22Rv1 (cell line): ENCODE measurements at regions not wholly inside any gene's neighbourhood (a gene's known extent, or its start where the extent isn't known, plus 50 kb on each side); places are given as distances from the start of the nearest gene placed in this dataset.

Source experiments
- H3K27ac ChIP-seq: fragments of 450-650 bp; 2 replicates; pipeline ENCODE4 v1.5.1; 2017
- ZFX ChIP-seq: fragments of 450-650 bp; IDR thresholded peaks from 2 replicates; pipeline ENCODE4 v1.6.1; 2017; ENCODE audit warnings: antibody characterized with exemption, borderline replicate concordance
- TF ChIP-seq, protein P1 (sequence below): fragments of 450-650 bp; IDR thresholded peaks from 2 replicates; pipeline ENCODE4 v1.5.1; 2017; ENCODE audit warnings: mild to moderate bottlenecking

DNA sequence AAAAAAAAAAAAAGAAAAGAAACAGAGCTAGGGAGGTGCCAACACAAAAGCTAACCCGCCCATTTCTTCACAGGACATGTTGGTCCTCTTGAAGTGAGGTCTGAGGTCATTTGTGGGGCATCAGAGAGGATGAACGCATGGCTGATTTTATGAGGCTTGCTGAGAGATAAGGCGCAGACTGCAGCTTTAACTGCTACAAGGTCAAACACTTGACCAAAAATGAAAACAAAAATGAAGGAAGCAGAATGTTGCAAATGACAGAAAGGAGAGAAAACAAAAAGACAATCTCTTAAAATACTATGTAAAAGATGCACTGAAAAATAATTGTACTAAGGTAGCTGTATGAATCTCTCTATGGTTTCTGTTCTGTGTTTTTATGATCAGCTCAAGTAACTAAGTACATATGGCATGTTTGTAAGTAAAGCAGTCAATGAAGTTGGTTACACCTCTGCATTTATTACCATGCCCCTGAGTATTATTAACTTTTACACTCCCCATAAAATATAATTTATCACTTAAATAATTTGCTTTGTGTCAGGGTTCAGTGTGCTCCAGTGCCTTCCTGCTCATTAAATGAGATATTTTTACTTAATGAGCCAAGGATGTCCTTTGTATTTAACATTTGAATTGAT, 249.1 kb upstream of the NR5A2 start:
- H3K27ac ChIP-seq: no peak overlapping the region
- TF ChIP-seq, protein P1, sequence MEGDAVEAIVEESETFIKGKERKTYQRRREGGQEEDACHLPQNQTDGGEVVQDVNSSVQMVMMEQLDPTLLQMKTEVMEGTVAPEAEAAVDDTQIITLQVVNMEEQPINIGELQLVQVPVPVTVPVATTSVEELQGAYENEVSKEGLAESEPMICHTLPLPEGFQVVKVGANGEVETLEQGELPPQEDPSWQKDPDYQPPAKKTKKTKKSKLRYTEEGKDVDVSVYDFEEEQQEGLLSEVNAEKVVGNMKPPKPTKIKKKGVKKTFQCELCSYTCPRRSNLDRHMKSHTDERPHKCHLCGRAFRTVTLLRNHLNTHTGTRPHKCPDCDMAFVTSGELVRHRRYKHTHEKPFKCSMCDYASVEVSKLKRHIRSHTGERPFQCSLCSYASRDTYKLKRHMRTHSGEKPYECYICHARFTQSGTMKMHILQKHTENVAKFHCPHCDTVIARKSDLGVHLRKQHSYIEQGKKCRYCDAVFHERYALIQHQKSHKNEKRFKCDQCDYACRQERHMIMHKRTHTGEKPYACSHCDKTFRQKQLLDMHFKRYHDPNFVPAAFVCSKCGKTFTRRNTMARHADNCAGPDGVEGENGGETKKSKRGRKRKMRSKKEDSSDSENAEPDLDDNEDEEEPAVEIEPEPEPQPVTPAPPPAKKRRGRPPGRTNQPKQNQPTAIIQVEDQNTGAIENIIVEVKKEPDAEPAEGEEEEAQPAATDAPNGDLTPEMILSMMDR: no peak
- no peak for TF ChIP-seq ZFX

DNA sequence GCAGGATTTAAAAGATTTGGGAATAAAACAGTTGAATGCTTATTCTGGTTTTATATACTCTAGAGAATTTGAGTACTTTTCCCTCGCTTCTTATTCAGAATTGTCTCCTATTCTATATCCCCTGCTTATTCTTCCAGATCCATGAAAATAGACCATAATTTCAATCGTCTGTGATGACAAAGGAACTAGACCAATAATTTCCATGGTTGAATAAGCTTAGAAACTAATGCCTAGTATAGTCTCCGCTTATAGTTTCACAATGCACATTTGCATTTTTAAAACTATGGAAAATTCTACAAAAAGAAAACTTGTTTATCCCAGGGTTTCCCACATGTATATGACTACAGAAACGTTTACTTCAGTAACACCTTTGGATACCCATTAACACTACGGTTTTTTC, 247.4 kb upstream of the NR5A2 start:
- TF ChIP-seq, protein P1: no peak
- no peak for TF ChIP-seq ZFX

DNA sequence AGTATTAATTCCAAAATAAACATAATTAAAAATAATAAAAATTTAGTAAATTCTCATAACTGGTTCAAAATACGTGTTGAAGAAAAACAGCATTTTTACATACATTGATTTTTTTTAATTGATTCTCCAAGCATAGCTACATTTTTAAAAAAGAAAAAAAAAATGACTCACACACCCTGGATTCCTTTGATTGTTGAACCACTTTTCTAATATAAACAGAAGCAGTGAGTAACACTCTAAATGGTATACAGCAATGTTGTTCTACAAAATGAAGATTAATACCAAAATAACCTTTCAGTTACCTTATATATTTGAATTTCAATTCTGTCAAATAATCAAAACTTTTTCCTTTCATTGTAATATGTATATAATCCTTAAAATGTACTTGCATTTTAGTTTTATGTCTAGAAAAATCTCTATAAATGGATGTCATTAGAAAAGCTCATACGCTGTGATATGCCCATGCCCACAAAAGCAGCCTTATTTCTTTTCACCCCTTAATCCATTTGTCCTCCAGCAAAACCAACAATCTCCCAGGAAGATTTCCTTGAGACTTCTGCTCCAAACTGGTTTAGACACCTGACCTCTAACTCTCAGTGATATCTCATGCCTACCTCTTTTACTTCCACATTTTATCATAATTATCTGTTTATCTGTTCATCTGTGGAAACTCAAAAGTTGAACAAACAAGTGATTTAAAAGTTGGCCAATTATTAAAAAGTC, 246.4 kb upstream of the NR5A2 start:
- H3K27ac ChIP-seq: no peak overlapping the region
- TF ChIP-seq ZFX: no peak
- TF ChIP-seq, protein P1: no peak

More for the DNA sequence above, 247.4 kb upstream of the NR5A2 start:
- no peak overlapping the region for H3K27ac ChIP-seq

DNA sequence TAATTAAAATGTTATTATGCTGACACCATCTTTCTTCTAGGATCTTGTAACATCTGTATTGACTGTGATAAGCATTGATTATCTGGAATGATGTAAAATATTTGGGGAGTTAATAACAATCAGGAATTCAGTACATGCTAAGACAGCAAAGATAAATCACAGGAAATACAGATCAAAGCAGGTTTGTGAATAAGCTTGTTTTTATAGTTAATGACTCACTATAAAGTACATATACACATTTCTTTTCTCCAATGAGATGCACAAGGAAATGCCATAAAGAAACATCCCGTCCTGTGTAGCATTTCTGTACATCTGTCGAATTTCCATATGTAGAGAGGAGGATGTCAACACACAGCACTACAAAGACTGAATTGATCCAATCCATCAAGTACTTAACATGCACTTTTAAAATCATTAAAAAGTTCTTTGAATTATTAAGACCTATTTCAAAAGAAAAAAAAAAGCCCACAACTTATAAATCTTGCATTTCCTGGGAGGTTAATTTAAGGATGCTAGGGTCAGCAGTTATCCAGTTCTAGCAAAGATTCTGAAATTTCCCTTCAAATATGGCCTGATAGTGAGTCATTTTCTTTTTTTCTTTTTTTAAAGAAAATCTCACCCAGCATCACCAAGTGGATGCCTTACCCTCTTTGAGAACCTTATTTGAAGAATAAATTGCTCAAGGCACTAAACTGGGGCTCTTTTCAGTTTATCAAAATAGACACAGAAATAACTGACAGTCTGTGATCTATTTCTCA, 243.2 kb upstream of the NR5A2 start:
- TF ChIP-seq, protein P1: no peak
- TF ChIP-seq ZFX: no peak
- no peak overlapping the region for H3K27ac ChIP-seq

DNA sequence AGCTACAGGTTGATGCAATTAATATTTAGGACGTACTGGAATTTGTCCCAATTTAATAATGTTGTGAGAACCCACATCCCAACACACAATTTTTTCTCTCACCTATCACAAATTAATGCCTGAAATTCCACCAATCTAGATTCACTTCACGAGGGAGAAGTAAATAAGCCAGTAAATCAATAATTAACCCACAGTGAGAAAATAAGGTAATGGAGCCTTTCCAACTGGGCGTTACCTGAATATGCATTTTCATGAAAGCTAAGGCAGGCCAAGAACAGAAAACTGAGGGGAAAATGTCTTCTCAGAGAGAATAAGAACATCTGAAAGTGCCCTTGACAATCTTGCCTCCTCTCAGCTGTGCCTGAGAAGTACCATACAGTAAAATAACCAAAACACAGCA, 240.8 kb upstream of the NR5A2 start:
- TF ChIP-seq ZFX: no peak
- TF ChIP-seq, protein P1: 0 out of 2 replicates have a peak, but pooled peaks have one; percentile 2
- H3K27ac ChIP-seq: no peak overlapping the region

DNA sequence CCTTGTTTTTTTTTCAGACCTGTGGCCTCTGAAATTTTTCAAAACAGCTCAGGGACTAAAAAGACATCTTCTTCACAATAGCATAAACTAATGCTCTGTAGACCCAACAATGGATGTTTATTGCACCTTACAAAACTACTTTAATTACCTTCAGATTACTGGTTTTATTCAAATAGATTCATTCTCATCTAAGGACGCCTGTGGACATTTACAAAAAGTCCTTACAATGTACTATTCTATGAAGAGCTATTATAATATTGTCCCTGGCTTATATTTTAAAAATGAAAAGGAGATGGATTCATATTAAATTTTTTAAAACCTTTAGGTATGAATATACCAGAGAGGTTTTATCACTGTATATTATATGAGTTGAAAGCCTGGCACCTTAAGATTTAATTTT, 238.4 kb upstream of the NR5A2 start:
- TF ChIP-seq, protein P1: no peak
- TF ChIP-seq ZFX: no peak
- no peak overlapping the region for H3K27ac ChIP-seq
